HG02884 (cell line): ENCODE measurements at regions not wholly inside any gene's neighbourhood (a gene's known extent, or its start where the extent isn't known, plus 50 kb on each side); places are given as distances from the start of the nearest gene placed in this dataset.
"Not testable (repeated sequence)": the region's sequence is repeated elsewhere in the genome, so short reads cannot be mapped to it uniquely, and the experiment has no call there.

Source experiments
- ATAC-seq: cut with Tn5 transposase; IDR thresholded peaks from one replicate; pipeline ENCODE4 v1.9.1; 2021; ENCODE audit warnings: mild to moderate bottlenecking, moderate library complexity; ENCODE audit not compliant: unreplicated experiment

- no peak for ATAC-seq
These were observed 147.9 kb downstream of the SOX4 start for GRCh38 chr6:21741221-21742109.

GRCh38 chr6:21742238-21742660, 148.7 kb downstream of the SOX4 start:
- no peak for ATAC-seq

- no peak for ATAC-seq
These were observed 150.8 kb downstream of the SOX4 start for GRCh38 chr6:21744331-21744730.

- ATAC-seq, result no peak
These were observed 152.2 kb downstream of the SOX4 start for GRCh38 chr6:21745543-21746337.

DNA sequence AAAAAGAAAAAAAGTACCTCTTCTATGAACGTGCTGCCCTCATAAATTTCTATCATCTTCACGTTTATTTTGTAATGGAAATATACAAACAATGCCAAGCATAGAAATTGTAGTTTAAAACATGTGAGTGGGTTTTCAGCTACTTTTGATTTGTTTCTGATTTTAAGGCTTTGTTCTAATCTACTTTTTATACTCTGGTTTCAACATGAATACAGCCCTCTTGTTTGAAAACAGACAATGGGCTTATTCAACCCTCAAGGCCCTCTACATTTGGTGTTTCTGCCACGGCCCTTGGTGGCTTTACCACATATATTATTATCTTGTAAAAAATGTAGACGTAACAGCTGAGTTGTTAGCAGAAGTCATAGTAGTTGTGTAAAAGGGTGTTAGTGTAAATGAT, 153.9 kb downstream of the SOX4 start:
- no peak for ATAC-seq

GRCh38 chr6:21748343-21749056, 154.9 kb downstream of the SOX4 start:
- no peak for ATAC-seq

DNA sequence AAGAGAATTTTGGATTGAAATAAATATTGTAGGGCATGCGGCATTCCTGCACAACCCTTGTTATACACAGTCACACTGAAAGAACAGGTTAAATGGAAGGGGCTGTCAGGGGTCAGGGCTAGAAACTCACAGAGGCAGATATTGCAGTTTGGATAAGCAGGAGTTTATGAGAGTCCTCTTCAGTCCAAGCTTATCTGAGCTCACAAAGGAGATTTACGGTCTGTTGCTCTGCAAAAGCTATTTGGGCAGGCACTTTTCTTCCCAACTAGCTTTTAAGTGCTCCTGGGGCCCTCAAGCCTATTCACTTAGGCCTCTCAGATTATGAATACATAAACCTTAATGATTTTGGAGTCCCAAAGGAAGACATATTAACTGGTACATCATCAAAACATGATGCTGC, 156.2 kb downstream of the SOX4 start:
- ATAC-seq, result no peak

GRCh38 chr6:21750575-21750974, 157.0 kb downstream of the SOX4 start:
- no peak for ATAC-seq

GRCh38 chr6:21751608-21752007, 158.1 kb downstream of the SOX4 start:
- no peak for ATAC-seq

DNA sequence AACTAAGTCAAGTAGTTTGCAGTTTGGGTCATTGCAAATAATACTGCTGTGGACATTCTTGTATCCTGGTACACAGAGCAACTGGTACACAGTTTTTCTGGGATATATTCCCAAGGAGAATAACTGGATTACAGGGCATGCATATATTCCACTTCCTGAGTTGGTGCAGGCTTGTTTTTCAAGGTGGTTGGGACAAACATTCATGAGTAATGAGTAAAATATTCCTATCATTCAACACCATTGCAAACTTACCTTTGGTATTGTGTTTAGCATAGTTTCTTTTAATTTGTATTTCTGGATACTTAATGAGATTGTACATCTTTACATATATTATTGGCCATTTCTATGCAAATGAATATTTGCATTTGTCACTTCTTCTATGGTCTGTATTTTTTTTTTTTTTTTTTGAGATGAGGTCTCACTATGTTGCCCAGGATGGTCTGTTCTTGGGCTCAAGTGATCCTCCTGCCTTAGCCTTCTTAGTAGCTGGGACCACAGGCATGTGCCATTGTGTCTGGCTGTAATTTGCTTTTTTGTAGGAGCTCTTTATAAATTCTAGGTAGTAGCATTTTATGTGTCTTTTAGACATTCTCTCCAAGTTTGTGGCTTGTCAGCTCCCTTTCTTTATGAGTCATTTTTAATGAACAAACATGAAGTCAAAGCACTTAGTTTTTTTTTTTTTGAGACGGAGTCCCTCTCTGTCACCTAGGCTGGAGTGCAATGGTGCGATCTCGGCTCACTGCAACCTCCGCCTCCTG, 158.7 kb downstream of the SOX4 start:
- ATAC-seq, result no peak

DNA sequence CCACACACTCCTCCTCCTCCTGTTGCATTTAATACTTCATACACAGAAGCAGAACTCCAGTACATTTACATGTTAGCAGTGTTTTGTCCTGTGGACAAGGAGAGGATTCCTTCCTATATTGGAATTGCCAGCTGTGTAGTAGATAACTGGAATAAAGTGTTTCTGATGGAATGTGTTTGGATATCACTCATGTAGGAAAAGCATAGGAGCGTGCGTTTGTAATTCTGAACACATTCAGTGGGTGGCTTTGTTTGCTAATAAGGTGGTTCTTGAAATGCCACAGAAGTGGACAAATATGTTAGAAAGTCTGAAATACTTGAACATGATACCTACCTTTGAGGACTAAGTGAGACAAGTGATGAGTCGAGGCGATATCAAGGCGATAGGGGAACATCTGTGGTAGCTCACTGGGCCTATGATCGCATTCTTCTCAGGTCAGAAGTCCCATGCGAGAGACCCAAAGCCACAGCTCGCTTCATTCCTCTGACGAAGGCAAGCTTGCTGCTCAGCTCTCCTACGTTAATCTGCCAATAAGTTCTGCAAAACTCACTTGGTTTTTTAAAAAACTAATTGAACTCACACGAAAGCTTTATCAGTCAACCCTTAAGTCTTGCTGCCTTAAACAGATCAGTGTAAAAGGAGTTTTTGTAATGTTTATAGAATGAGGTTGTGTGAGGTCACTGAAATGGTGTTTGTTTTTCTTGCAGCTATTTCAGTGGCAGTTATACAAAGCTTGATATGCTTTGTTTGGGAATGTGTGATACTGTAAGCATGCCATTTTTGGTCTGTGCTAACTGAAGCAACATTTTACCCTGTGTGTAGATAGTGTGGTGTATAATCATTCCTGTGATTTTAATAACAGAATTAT, 159.9 kb downstream of the SOX4 start:
- no peak for ATAC-seq

DNA sequence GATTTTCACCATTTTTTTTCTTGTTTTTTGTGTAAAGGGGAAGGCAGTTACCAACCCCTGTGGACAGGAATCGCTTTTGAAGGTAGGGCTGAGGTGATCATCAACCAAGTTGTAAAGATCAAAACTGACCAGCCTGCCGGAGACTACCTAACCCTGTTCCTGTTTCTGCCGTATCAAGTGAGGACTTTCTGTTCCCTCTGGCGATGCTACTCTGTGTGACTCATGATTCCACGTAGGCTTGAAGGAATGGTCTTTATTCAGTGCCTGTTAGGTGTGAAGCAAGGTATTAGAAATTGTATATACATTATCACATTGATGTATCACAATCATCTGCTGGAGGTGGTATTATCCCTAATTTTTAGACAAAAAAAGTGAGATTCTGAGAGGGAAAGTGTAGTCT, 161.3 kb downstream of the SOX4 start:
- no peak for ATAC-seq

DNA sequence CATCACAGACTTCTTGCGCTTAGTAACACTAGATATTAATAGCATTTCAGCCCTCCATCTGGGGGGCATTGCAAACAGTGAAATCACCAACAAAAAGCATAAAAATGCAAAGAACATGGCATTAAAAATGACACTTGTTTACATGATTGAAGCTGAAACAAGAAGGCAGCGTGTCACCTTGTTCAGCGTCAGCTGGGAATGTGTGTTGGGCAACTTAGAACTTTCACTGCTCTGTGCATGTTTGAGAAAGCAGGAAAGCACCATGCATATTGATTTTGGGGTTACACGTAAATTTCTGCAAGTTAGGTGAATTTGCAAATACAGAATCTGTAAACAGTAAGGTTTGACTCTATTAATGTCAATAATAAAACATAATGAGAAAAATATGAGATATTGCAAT, 162.9 kb downstream of the SOX4 start:
- ATAC-seq, result no peak

DNA sequence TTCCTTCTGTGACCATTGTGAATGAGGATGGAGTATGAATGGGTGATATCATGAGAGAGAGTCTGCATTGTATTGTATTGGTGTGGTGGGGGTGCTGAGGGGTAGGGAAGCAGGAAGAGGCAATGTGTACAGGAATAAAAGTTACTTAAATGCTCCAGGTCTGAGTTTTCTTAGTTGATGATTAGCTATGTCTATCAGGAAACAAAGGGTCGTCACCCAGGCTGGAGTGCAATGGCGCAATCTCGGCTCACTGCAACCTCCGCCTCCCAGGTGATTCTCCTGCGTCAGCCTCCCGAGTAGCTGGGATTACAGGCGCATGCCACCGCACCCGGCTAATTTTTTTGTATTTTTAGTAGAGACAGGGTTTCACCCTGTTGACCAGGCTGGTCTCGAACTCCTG, 163.8 kb downstream of the SOX4 start:
- ATAC-seq, result not testable (repeated sequence)

GRCh38 chr6:21759721-21760120, 166.2 kb downstream of the SOX4 start:
- no peak for ATAC-seq

DNA sequence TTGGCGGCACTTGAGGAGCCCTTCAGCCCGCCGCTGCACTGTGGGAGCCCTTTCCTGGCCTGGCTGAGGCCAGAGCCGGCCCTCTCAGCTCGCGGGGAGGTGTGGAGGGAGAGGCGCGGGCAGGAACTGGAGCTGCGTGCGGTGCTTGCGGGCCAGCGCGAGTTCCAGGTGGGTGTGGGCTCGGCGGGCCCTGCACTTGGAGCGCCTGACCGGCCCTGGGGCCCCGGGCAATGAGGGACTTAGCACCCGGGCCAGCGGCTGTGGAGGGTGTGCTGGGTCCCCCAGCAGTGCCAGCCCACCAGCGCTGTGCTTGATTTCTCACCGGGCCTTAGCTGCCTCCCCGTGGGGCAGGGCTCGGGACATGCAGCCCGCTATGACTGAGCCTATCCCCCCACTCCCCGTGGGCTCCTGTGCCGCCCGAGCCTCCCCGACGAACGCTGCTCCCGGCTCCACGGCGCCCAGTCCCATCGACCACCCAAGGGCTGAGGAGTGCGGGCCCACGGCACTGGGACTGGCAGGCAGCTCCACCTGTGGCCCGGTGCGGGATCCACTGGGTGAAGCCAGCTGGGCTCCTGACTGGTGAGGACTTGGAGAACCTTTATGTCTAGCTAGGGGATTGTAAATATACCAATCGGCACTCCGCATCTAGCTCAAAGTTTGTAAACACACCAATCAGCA, 167.6 kb downstream of the SOX4 start:
- not testable (repeated sequence) for ATAC-seq

GRCh38 chr6:21764989-21765388, 171.4 kb downstream of the SOX4 start:
- no peak for ATAC-seq

DNA sequence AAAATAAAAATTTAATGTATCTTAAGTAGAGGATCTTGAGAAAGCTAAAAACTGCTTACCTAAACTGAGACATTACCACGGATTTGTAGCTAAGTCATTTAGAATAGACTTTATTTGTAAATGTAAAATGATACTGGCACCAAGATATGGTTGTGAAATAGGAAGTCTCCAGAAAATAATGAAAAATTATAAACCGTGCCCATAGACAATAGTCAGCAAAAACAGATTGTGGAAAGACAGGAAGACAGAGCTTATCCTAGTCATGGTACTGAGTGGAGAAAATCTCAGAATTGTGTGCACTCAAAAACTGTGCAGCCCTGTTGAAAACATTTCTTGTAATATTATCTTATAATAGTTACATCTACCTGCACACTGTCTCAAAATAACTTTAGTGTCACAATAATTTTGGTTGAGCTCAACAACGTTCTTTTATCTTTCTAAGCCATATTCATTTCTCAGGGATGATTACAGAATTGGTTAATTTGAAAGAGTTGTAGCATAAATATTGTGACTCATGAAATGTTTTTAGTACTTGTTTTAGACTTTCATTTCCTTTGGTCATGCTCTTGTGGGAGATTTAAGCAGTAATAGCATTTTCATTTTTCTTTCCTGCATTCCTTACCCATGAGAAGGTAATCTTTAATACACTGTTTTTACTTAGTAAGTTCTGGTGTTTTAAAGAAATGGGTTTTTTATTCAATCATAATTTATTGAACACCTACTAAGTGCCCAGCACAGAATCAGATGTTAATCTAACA, 174.5 kb downstream of the SOX4 start:
- ATAC-seq, result no peak
